GOT3 (cell line): ENCODE measurements at regions not wholly inside any gene's neighbourhood (a gene's known extent, or its start where the extent isn't known, plus 50 kb on each side); places are given as distances from the start of the nearest gene placed in this dataset.
A peak's percentile ranks its signal among the peaks of the same experiment; 100 is the strongest.
"Not testable (repeated sequence)": the region's sequence is repeated elsewhere in the genome, so short reads cannot be mapped to it uniquely, and the experiment has no call there.

ENCODE experiments used
- DNase-seq: peaks from one replicate; lab custom pipeline; 2025; ENCODE audit warnings: mixed read lengths; lab: John Stamatoyannopoulos, UW

GRCh38 chr5:36390640-36391039, 88.9 kb upstream of the RANBP3L start:
- no peak for DNase-seq

- DNase-seq, result no peak
Observed at GRCh38 chr5:36392186-36392585, 90.5 kb upstream of the RANBP3L start.

DNA sequence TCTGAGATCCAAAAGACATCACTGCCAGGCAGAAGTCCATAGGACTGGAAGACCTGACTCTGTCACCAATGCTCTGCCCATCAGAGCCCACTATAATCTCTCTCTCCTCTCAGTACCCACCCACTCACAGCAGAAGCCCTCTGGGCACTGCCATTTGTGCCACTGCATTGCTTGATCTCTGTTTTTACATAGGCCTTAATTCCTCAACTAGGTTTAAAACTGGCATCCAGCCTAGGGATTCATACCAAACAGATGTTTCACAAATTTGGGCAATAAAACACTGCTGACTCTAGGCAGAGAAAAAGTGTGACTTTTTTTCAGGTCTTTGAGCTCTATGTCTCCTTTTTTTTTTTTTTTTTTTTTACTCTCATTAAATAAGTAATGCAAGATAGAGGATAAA, 91.1 kb upstream of the RANBP3L start:
- no peak for DNase-seq

- DNase-seq, result no peak
Observed at GRCh38 chr5:36393656-36394428, 92.1 kb upstream of the RANBP3L start.

GRCh38 chr5:36395260-36395659, 93.6 kb upstream of the RANBP3L start:
- DNase-seq, result no peak

GRCh38 chr5:36395947-36396346, 94.2 kb upstream of the RANBP3L start:
- DNase-seq, result not testable (repeated sequence)

DNA sequence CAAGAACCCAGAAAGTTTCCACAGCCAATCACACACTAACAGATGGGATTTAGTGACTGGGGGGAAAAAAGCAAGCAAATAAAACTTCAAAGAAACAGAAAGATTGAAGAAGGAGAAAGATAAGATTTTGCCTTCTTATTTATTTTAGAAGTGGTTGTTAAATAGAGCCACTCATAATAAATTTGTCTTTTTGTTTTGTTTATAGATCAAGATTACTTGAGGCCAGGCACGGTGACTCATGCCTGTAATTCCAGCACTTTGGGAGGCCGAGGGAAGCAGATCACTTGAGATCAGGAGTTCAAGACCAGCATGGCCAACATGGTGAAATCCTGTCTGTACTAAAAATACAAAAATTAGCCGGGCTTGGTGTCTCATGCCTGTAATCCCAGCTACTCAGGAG, 94.9 kb upstream of the RANBP3L start:
- DNase-seq, result no peak

- DNase-seq, result no peak
Observed at GRCh38 chr5:36397901-36398536, 96.3 kb upstream of the RANBP3L start.

DNA sequence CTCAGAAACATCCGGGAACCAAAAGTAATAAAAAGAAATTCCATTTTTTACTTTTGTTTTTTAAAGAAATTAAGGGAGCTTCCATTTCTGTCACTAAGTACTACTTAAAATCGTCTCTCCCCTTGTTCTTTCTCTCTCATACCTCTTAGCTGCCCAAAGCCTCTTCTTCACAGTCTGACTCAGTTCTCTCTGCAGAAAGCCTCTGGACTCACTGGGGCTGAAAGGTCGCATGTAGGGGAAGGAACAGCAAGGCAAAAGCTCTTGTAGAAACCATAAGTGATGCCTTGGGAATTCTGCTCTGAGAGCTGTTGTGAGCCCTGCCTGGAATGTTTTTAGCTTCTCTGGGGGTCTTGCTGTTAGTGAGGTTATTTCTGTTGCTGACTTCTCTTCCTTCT, 100.8 kb upstream of the RANBP3L start:
- no peak for DNase-seq

DNA sequence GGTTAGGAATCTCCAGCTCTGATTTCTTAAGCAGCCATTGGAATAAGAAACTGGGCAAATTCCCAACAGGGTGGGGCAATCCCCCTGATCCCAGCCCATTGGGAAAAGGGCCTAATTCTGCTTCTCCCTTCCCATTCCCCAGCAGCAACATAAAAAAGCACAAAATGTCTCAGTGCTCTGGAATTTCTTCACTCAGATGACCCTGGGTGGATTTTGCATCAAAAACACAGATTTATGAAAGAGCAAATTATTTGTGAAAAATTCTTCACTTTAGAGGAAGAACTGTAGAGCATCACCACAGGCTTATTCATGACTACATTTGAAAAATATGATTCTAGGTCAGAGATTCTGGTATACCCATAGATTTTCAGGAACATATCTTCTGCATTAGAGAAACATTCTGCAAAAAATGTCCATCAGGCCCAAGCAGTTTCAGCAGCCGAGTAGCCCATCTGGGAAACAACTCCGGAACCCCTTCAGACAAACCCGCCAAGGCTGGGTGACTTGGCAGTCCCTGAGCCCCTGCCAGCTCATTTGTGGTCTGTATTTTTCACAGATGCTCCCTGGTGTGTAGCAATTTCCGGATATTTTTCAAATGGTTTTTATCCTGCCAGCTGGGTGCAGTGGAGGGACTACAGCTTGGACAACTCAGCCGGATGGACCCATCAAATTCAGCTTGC, 102.1 kb upstream of the RANBP3L start:
- peak; percentile 13 for DNase-seq

DNA sequence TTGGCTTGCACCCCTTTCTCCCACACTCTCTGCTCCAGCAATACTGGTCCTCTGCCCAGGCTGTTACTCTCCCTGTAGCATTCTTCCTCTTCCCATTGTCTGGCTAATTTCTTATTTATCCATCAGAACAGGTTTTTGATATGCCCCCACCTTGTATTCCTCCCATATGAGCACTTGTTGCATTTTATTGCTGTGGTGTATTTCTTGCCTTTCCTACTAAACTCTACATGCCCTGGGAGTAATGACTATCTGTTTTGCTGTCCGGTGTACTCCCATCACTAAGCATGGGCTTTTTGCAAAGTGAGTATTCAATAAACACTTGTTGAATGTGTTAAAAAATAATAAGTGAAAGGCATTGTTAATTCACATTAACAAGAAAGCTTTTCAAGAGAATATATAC, 104.3 kb upstream of the RANBP3L start:
- DNase-seq, result no peak

GRCh38 chr5:36407396-36407795, 105.7 kb upstream of the RANBP3L start:
- no peak for DNase-seq

GRCh38 chr5:36409711-36410110, 108.0 kb upstream of the RANBP3L start:
- DNase-seq, result not testable (repeated sequence)

- not testable (repeated sequence) for DNase-seq
Observed at GRCh38 chr5:36410672-36411071, 109.0 kb upstream of the RANBP3L start.

GRCh38 chr5:36414869-36415282, 113.2 kb upstream of the RANBP3L start:
- DNase-seq, result no peak

DNA sequence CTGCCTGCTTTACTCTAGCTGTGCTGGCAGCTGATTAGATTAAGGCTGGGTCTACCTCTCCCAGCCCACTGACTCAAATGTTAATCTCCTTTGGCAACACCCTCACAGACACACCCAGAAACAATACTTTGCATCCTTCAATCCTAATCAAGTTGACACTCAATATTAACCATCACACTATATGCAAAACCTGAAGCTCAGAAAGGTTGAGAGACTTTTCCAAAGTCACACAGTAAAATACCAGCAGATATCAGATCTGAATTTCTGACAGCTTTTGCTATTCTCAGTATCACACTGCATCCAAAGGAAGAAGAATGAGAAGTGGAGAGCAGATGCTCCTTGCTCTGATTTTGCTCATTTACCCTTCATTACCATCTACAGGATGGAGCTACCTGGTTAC, 114.9 kb upstream of the RANBP3L start:
- DNase-seq, result no peak

DNA sequence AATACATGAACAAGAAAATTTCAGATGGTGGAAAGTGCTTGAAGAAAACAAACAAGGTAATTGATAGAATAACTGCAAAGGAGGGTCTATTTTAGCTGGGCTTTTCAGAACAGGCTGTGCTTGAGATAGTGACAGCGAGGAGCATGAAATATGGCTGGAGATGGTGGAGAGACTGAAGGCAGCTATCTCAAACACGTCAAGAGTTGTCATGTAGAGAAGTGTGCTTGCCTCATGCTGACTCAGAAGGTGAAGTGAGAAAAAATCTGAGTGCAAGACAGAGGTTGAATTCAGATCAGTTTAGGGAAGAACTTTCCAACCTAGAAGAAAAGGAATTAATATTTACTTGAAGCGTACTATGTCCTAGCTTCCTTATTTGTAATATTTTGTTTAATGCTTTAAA, 115.5 kb upstream of the RANBP3L start:
- DNase-seq, result no peak

DNA sequence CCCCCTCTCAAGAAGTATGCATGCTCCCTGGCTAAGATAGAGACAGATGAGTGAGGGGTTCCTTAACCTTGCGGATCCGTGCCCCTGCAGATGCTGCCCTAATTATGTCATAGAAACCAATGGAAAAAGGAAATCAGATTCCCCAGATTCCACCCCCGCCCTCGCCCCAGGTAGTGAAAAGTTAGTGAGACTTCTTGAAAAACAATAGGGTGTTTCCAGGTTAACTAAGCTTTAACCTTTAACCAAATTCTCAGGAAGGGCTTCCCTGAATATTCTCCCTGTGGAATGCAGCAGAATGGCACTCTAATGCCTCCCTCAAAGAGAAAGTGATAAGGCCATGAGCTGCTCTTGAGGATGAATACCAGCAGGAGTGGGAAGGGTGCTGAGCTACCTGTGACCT, 116.0 kb upstream of the RANBP3L start:
- DNase-seq, result no peak

DNA sequence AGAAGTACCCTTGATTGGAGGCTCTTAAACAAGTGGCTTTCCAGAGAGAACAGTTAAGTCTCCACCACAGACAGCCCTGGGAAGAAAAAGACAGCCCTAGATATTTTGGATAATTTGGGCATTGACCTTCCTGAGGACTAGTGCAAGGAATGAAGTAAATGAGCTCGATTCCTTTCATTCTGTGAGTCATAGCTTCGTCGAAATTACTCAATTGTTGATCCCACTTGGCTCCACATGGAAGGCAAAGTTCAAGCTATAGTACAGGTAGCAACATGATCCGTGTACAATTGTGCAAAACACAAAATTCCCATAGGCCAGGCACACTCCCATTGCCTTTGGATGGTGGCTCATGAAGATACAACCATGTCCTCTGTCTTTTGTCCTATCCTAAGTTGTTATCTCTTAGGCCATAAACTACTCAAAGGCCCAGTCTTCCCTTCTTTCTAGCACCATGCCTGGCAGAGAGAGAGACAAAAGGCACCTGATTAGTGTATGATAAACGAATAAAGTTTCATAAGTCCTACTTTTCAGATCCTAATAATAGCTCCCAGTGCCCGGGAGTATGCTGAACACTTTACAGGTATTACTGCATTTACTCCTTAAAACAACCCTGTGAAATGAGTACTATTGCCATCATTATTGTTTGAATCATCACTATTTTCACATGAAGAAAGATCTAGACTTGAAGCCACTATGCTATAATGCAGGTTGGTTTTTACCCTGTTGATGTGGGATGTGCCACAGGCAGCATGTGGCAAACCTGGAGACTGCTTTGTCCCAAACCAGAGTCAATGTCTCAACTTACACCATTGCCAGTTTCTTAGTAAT, 116.7 kb upstream of the RANBP3L start:
- DNase-seq, result no peak

DNA sequence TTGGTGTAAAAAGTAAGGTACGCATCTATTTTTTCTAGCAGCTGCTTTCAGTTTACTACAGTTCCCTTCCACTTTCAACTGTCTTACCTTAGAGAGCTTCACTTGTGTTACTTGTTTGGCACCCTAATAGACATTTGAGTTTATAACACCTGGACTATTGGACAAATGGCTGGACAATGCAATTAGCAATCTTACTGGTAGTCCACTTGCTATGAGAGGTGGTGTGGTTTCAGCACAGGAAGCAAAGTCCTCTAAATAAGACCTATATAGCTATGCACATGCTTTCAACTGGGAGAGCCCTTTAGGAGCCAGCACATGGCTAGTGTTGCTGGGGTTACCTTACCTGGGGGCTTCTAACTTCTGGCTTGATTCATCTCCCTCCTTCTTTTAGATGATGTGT, 119.6 kb upstream of the RANBP3L start:
- no peak for DNase-seq

DNA sequence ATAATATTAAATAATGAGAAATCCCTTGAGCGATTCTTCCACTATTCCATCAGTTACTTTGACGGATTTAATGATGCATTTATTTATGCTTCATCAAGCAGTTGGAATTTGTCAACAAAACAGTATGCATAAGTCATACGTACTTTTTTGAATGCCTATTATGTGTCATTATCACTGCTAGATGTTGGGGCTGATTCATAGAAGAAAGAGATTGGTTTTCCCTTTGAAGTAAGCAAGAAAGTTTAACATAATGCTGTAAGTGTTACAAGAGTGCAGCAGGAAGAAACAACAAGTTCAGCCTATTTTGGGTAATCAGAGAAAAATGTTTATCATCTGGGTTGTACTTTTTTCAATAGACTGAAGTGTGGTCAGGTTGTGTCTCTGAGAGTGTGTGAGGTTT, 121.2 kb upstream of the RANBP3L start:
- DNase-seq, result no peak

GRCh38 chr5:36423578-36424307, 122.0 kb upstream of the RANBP3L start:
- DNase-seq, result no peak
